ENCODE measurements at regions not wholly inside any gene's neighbourhood (a gene's known extent, or its start where the extent isn't known, plus 50 kb on each side); places are given as distances from the start of the nearest gene placed in this dataset.

DNA sequence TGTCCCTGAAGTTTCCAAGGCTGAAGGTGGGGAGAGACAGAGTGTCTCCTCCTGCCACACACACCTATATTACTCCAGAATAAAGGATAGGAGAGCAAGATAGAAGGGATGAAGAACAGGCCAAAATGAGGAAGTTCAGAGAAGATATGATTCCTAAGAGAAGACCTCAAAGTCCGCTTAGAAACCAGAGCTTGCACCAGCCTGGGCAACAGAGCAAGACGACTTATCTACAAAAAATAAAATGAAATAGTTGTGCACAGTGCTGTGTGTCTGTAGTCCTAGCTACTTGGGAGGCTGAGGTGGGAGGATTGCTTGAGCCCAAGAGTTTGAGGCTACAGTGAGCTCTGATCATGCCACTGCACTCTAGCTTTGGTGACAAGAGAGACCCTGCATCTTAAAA is 128.2 kb downstream of the HS3ST3B1 start (continued):
- no peak for TF ChIP-seq POLR2A (IDR thresholded peaks at IDR 0.05; ENCODE audit: borderline replicate concordance, extremely low read depth, insufficient read depth, insufficient read length)
- no peak for TF ChIP-seq JUND (IDR thresholded peaks at IDR 0.05)
- TF ChIP-seq FOSL1 (IDR thresholded peaks at IDR 0.05; ENCODE audit: low read depth), result no peak

DNA sequence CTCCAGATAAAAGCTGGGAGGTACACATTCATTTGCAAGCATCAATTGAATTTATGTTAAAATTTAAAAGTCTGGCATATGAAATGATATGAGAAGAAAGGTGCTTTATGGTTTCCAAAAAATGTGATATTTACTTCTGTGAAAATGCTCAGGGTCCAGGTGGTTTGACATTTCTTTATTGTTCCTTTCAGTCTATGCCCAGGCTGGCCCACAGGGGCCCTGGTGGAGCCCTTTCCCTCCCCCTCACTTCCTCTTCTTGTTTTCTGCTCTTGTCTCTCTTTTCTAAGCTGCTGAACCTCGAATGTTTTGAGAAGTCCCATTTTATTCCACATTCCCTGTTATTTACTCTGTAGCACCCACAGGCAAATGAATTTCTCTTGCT is 127.8 kb downstream of the HS3ST3B1 start:
- Histone ChIP-seq H4K20me1 (ENCODE audit: insufficient read depth) (no peaks in the 10 kb centered on the region), H3K4me1 (ENCODE audit: control insufficient read depth in 1 of 2, insufficient read depth in 2 of 2, low read length in 2 of 2) (no peaks in the 10 kb centered on the region), H3K27ac (ENCODE audit: low read depth, low read length) (no peak overlapping the region), H3K9me3 (ENCODE audit: control insufficient read depth in 1 of 2, insufficient read depth in 1 of 2, low read depth in 1 of 2, low read length in 2 of 2) (no peaks in the 10 kb centered on the region), H3K9me2 (ENCODE audit: insufficient read depth) (no peaks in the 10 kb centered on the region), H3K27me3 (ENCODE audit: insufficient read depth, low read length) (no peaks in the 10 kb centered on the region), H3K79me2 (ENCODE audit: insufficient read depth, low read length) (no peaks in the 10 kb centered on the region), H3K36me3 (ENCODE audit: control insufficient read depth in 1 of 2, insufficient read depth in 2 of 2, low read length in 2 of 2) (no peaks in the 10 kb centered on the region), H3K4me2 (ENCODE audit: low read length) (no peak overlapping the region), H2AFZ (ENCODE audit: low read depth, low read length, poor library complexity, severe bottlenecking) (no peak overlapping the region), H3K4me3 (replicated peaks in 1 of 2; ENCODE audit: low read depth in 1 of 2, low read length in 2 of 2) (no peak overlapping the region), H3K9ac (ENCODE audit: low read length) (no peak overlapping the region)
- TF ChIP-seq POLR2A (IDR thresholded peaks at IDR 0.05; ENCODE audit: borderline replicate concordance, extremely low read depth, insufficient read depth, insufficient read length) (no peak), TCF7L2 (IDR thresholded peaks at IDR 0.05; ENCODE audit: borderline replicate concordance, extremely low read depth, insufficient read depth, insufficient read length) (no peak), EGR1 (IDR thresholded peaks at IDR 0.05; ENCODE audit: low read depth) (no peak), SRF (IDR thresholded peaks at IDR 0.05; ENCODE audit: low read depth) (no peak), EZH2phosphoT487 (IDR thresholded peaks at IDR 0.05; ENCODE audit: borderline replicate concordance) (no peak), YY1 (IDR thresholded peaks at IDR 0.05; ENCODE audit: extremely low read depth, insufficient replicate concordance, low read depth, low read length) (no peak), FOSL1 (IDR thresholded peaks at IDR 0.05; ENCODE audit: low read depth) (no peak)
- TF ChIP-seq, protein P1, sequence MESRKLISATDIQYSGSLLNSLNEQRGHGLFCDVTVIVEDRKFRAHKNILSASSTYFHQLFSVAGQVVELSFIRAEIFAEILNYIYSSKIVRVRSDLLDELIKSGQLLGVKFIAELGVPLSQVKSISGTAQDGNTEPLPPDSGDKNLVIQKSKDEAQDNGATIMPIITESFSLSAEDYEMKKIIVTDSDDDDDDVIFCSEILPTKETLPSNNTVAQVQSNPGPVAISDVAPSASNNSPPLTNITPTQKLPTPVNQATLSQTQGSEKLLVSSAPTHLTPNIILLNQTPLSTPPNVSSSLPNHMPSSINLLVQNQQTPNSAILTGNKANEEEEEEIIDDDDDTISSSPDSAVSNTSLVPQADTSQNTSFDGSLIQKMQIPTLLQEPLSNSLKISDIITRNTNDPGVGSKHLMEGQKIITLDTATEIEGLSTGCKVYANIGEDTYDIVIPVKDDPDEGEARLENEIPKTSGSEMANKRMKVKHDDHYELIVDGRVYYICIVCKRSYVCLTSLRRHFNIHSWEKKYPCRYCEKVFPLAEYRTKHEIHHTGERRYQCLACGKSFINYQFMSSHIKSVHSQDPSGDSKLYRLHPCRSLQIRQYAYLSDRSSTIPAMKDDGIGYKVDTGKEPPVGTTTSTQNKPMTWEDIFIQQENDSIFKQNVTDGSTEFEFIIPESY (IDR thresholded peaks at IDR 0.05; ENCODE audit: extremely low read depth, insufficient replicate concordance, low read length), result no peak
- TF ChIP-seq, protein P2, sequence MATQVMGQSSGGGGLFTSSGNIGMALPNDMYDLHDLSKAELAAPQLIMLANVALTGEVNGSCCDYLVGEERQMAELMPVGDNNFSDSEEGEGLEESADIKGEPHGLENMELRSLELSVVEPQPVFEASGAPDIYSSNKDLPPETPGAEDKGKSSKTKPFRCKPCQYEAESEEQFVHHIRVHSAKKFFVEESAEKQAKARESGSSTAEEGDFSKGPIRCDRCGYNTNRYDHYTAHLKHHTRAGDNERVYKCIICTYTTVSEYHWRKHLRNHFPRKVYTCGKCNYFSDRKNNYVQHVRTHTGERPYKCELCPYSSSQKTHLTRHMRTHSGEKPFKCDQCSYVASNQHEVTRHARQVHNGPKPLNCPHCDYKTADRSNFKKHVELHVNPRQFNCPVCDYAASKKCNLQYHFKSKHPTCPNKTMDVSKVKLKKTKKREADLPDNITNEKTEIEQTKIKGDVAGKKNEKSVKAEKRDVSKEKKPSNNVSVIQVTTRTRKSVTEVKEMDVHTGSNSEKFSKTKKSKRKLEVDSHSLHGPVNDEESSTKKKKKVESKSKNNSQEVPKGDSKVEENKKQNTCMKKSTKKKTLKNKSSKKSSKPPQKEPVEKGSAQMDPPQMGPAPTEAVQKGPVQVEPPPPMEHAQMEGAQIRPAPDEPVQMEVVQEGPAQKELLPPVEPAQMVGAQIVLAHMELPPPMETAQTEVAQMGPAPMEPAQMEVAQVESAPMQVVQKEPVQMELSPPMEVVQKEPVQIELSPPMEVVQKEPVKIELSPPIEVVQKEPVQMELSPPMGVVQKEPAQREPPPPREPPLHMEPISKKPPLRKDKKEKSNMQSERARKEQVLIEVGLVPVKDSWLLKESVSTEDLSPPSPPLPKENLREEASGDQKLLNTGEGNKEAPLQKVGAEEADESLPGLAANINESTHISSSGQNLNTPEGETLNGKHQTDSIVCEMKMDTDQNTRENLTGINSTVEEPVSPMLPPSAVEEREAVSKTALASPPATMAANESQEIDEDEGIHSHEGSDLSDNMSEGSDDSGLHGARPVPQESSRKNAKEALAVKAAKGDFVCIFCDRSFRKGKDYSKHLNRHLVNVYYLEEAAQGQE (IDR thresholded peaks at IDR 0.05; ENCODE audit: low read depth), result no peak
- ChIA-PET POLR2A (no interaction called here), CTCF (no interaction called here), RAD21 (ENCODE audit: low non-redundant PET in 1 of 2, low total read pairs in 2 of 2, uncharacterized antibody in 2 of 2, unreplicated experiment in 2 of 2) (no interaction called here)
- no peak for ATAC-seq
- intact Hi-C loops (cut with micrococcal nuclease), result no loop called here
- BruUV-seq (replicated peaks), result no TSS peak
- DNase-seq (ENCODE audit: low read depth, low spot score), result no peak
